Upper lobe of right lung (tissue), 1 donor: ENCODE measurements at regions not wholly inside any gene's neighbourhood (a gene's known extent, or its start where the extent isn't known, plus 50 kb on each side); places are given as distances from the start of the nearest gene placed in this dataset.

Source experiments
- ATAC-seq: fragments of 200-7000 bp; cut with Tn5 transposase; one replicate; pipeline ENCODE4 v1.9.1; 2020; ENCODE audit warnings: mild to moderate bottlenecking, moderate library complexity
- DNase-seq: peaks from one replicate; pipeline ENCODE4 v3.0.0-alpha.2; 2020
- H3K27ac ChIP-seq: fragments of 200-600 bp; one replicate; pipeline ENCODE4 v1.8.0; 2022
- H3K27me3 ChIP-seq: fragments of 200-600 bp; one replicate; pipeline ENCODE4 v1.8.0; 2022; ENCODE audit warnings: mild to moderate bottlenecking
- H3K36me3 ChIP-seq: fragments of 200-600 bp; one replicate; pipeline ENCODE4 v1.8.0; 2022
- H3K4me1 ChIP-seq: fragments of 200-600 bp; one replicate; pipeline ENCODE4 v1.8.0; 2022
- H3K4me3 ChIP-seq: fragments of 200-600 bp; one replicate; pipeline ENCODE4 v1.8.0; 2022; ENCODE audit warnings: mild to moderate bottlenecking
- H3K9me3 ChIP-seq: fragments of 200-600 bp; one replicate; pipeline ENCODE4 v1.8.0; 2022
- CTCF ChIP-seq: fragments of 200-600 bp; IDR thresholded peaks from one replicate; pipeline ENCODE4 v1.8.0; 2022; ENCODE audit warnings: antibody characterized with exemption
- intact Hi-C: fragments of 100-400 bp; cut with DNase I; formaldehyde crosslinking; loops from one replicate; pipeline ENCODE4 v1.11.0; 2022
- donor health status: DM: no; HTN: yes; CAD: no; lungs with severe emphysema.

- intact Hi-C loops = no loop called here
- no peak overlapping the region for H3K4me3 ChIP-seq
- TF ChIP-seq CTCF = no peak
- peaks cover 12% of the 10 kb centered on the region for H3K9me3 ChIP-seq
- no peaks in the 10 kb centered on the region for H3K27me3 ChIP-seq
- H3K27ac ChIP-seq = no peak overlapping the region
- no peaks in the 10 kb centered on the region for H3K36me3 ChIP-seq
- no peak for ATAC-seq
- no peaks in the 10 kb centered on the region for H3K4me1 ChIP-seq
- DNase-seq = no peak
Observed at GRCh38 chr2:239621611-239622010, 220.8 kb upstream of the HDAC4 start.

GRCh38 chr2:239619369-239619768 is 218.5 kb upstream of the HDAC4 start:
- H3K9me3 ChIP-seq = peaks cover 12% of the 10 kb centered on the region
- intact Hi-C loops = no loop called here
- no peak overlapping the region for H3K27ac ChIP-seq
- no peaks in the 10 kb centered on the region for H3K36me3 ChIP-seq
- ATAC-seq (no peak), DNase-seq (no peak)
- no peaks in the 10 kb centered on the region for H3K4me1 ChIP-seq
- H3K4me3 ChIP-seq = no peak overlapping the region
- no peaks in the 10 kb centered on the region for H3K27me3 ChIP-seq
- no peak for TF ChIP-seq CTCF

- H3K27me3 ChIP-seq = no peaks in the 10 kb centered on the region
- H3K36me3 ChIP-seq = no peaks in the 10 kb centered on the region
- DNase-seq (no peak), ATAC-seq (no peak)
- peaks cover 12% of the 10 kb centered on the region for H3K9me3 ChIP-seq
- H3K27ac ChIP-seq = no peak overlapping the region
- intact Hi-C loops = no loop called here
- no peaks in the 10 kb centered on the region for H3K4me1 ChIP-seq
- no peak for TF ChIP-seq CTCF
- no peak overlapping the region for H3K4me3 ChIP-seq
Observed at GRCh38 chr2:239616729-239617128, 215.9 kb upstream of the HDAC4 start.

GRCh38 chr2:239612133-239612532 is 211.3 kb upstream of the HDAC4 start:
- H3K27me3 ChIP-seq = no peaks in the 10 kb centered on the region
- ATAC-seq (no peak), DNase-seq (no peak)
- H3K27ac ChIP-seq = no peak overlapping the region
- H3K9me3 ChIP-seq = peaks cover under 1% of the 10 kb centered on the region
- no peak for TF ChIP-seq CTCF
- H3K4me3 ChIP-seq = no peak overlapping the region
- intact Hi-C loops = no loop called here
- no peaks in the 10 kb centered on the region for H3K36me3 ChIP-seq
- H3K4me1 ChIP-seq = no peaks in the 10 kb centered on the region

GRCh38 chr2:239611222-239611795 is 210.5 kb upstream of the HDAC4 start:
- ATAC-seq (peak; percentile 17), DNase-seq (no peak)
- intact Hi-C loops = no loop called here

More at GRCh38 chr2:239611222-239611795, 210.5 kb upstream of the HDAC4 start:
- H3K4me1 ChIP-seq = no peaks in the 10 kb centered on the region
- no peaks in the 10 kb centered on the region for H3K9me3 ChIP-seq
- no peak overlapping the region for H3K27ac ChIP-seq
- H3K27me3 ChIP-seq = no peaks in the 10 kb centered on the region
- no peak for TF ChIP-seq CTCF
- no peak overlapping the region for H3K4me3 ChIP-seq
- no peaks in the 10 kb centered on the region for H3K36me3 ChIP-seq
